MM.1S (cell line): ENCODE measurements at regions not wholly inside any gene's neighbourhood (a gene's known extent, or its start where the extent isn't known, plus 50 kb on each side); places are given as distances from the start of the nearest gene placed in this dataset.

Source experiments
- CTCF ChIP-seq: fragments of 300-600 bp; sonication (generic); IDR thresholded peaks from 2 replicates; pipeline ENCODE4 v1.5.1; 2016; ENCODE audit warnings: antibody characterized with exemption, low read length, mixed read lengths
- EZH2 ChIP-seq: fragments of 300-600 bp; sonication (generic); optimal IDR thresholded peaks from 2 replicates; pipeline ENCODE3; 2017; ENCODE audit warnings: low read depth, mild to moderate bottlenecking, antibody characterized with exemption, low read length, mixed read lengths

- no peak for TF ChIP-seq CTCF
- TF ChIP-seq EZH2 = no peak
Measured at GRCh38 chr9:23243523-23243922, 582.5 kb downstream of the ELAVL2 start.
